PC-9 (cell line): ENCODE measurements at regions not wholly inside any gene's neighbourhood (a gene's known extent, or its start where the extent isn't known, plus 50 kb on each side); places are given as distances from the start of the nearest gene placed in this dataset.
"Not testable (repeated sequence)": the region's sequence is repeated elsewhere in the genome, so short reads cannot be mapped to it uniquely, and the experiment has no call there.

Source experiments
- BruUV-seq: library from RNA; stranded (reverse); fragments of 400-500 nt; replicated peaks from 2 replicates; lab custom pipeline; 2021; lab: Mats Ljungman, UMichigan
- CTCF ChIA-PET: fragments of 300-600 bp; sonication (Branson Sonifier 250); formaldehyde crosslinking; loops from one replicate; lab custom pipeline; 2022; ENCODE audit warnings: antibody characterized with exemption; lab: Charles Lee
- POLR2A ChIA-PET: fragments of 300-600 bp; sonication (Branson Sonifier 250); formaldehyde crosslinking; loops from one replicate; lab custom pipeline; 2022; ENCODE audit warnings: antibody characterized with exemption; ENCODE audit not compliant: unreplicated experiment; lab: Charles Lee
- DNase-seq, 2 experiments: peaks; one replicate each; pipeline versions ENCODE4 v3.0.0 to v3.0.0-alpha.2; 2015 to 2022; ENCODE audit warnings: mixed read lengths in 1 of 2
- H2AFZ ChIP-seq: fragments of 200-600 bp; sonication (generic); 2 replicates; pipeline ENCODE4 v1.8.1; 2017; ENCODE audit warnings: antibody characterized with exemption
- H3F3A ChIP-seq: fragments of 200-600 bp; sonication (generic); 2 replicates; pipeline ENCODE4 v1.8.1; 2017; ENCODE audit warnings: antibody characterized with exemption, mild to moderate bottlenecking, low read depth; ENCODE audit not compliant: insufficient read depth
- H3K27ac ChIP-seq: fragments of 200-600 bp; sonication (generic); 2 replicates; pipeline ENCODE4 v1.6.1; 2016; ENCODE audit warnings: mixed run types
- H3K27me3 ChIP-seq: fragments of 200-600 bp; sonication (generic); 2 replicates; pipeline ENCODE4 v1.6.1; 2016; ENCODE audit warnings: low read depth, mixed run types; ENCODE audit not compliant: insufficient read depth
- H3K36me3 ChIP-seq: fragments of 200-600 bp; sonication (generic); 2 replicates; pipeline ENCODE4 v1.6.1; 2016; ENCODE audit warnings: low read depth, mixed run types
- H3K4me1 ChIP-seq: fragments of 200-600 bp; sonication (generic); replicated peaks from 2 replicates; pipeline ENCODE4 v1.6.1; 2016; ENCODE audit warnings: mixed run types; ENCODE audit not compliant: insufficient read depth
- H3K4me2 ChIP-seq: fragments of 200-600 bp; sonication (generic); 2 replicates; pipeline ENCODE4 v1.6.1; 2017; ENCODE audit warnings: mixed run types
- H3K4me3 ChIP-seq: fragments of 200-600 bp; sonication (generic); 2 replicates; pipeline ENCODE4 v1.6.1; 2016; ENCODE audit warnings: mixed run types
- H3K79me2 ChIP-seq: fragments of 200-600 bp; sonication (generic); 2 replicates; pipeline ENCODE4 v1.6.1; 2017; ENCODE audit warnings: low read depth, mixed run types
- H3K9me2 ChIP-seq: fragments of 200-600 bp; sonication (generic); 2 replicates; pipeline ENCODE4 v1.8.1; 2017; ENCODE audit warnings: mild to moderate bottlenecking; ENCODE audit not compliant: insufficient read depth
- H3K9me3 ChIP-seq: fragments of 200-600 bp; sonication (generic); 2 replicates; pipeline ENCODE4 v1.8.1; 2016; ENCODE audit warnings: low read depth; ENCODE audit not compliant: insufficient read depth
- H4K20me1 ChIP-seq: fragments of 200-600 bp; sonication (generic); 2 replicates; pipeline ENCODE4 v1.8.1; 2017; ENCODE audit not compliant: insufficient read depth
- EZH2 ChIP-seq: fragments of 200-600 bp; sonication (generic); IDR thresholded peaks from 2 replicates; pipeline ENCODE4 v1.8.0; 2017; ENCODE audit warnings: antibody characterized with exemption, low read depth
- intact Hi-C: fragments of 100-400 bp; cut with micrococcal nuclease; formaldehyde crosslinking; loops from one replicate; pipeline ENCODE4 v1.10.0; 2022; ENCODE audit not compliant: unreplicated experiment
- TF ChIP-seq, protein P1 (sequence below): fragments of 200-600 bp; sonication (generic); conservative IDR thresholded peaks from 2 replicates; pipeline ENCODE4 v1.6.1; 2017; ENCODE audit warnings: mixed run types, antibody characterized with exemption, mild to moderate bottlenecking, moderate library complexity

DNA sequence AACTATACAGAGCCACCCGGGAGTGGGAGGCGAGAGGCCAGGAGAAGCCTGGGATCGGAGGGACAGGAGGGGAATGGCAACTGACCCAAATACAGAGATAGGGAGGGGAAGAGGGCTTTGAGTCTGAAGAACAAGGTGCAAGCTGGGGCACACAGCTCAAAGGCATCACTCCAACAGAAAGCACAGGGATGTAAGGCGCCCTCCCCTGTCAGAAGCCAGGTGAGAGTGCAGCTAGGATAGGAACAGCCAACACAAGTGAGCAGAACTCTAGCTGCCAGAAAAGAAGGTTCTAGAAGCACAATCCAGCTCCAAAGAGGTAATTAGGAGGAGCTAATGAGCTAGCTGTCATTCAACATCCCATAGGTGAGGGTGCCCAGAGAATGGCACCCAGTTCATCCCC lies 232.2 kb downstream of the DHX15 start:
- Histone ChIP-seq H3F3A (no peaks in the 10 kb centered on the region), H3K36me3 (no peaks in the 10 kb centered on the region), H4K20me1 (no peaks in the 10 kb centered on the region), H3K4me1 (no peaks in the 10 kb centered on the region), H3K9me2 (no peaks in the 10 kb centered on the region), H3K79me2 (no peaks in the 10 kb centered on the region), H2AFZ (no peak overlapping the region), H3K27ac (no peak overlapping the region), H3K9me3 (no peaks in the 10 kb centered on the region), H3K27me3 (peaks cover 17% of the 10 kb centered on the region), H3K4me3 (no peak overlapping the region), H3K4me2 (no peak overlapping the region)
- TF ChIP-seq EZH2 = no peak
- TF ChIP-seq, protein P1, sequence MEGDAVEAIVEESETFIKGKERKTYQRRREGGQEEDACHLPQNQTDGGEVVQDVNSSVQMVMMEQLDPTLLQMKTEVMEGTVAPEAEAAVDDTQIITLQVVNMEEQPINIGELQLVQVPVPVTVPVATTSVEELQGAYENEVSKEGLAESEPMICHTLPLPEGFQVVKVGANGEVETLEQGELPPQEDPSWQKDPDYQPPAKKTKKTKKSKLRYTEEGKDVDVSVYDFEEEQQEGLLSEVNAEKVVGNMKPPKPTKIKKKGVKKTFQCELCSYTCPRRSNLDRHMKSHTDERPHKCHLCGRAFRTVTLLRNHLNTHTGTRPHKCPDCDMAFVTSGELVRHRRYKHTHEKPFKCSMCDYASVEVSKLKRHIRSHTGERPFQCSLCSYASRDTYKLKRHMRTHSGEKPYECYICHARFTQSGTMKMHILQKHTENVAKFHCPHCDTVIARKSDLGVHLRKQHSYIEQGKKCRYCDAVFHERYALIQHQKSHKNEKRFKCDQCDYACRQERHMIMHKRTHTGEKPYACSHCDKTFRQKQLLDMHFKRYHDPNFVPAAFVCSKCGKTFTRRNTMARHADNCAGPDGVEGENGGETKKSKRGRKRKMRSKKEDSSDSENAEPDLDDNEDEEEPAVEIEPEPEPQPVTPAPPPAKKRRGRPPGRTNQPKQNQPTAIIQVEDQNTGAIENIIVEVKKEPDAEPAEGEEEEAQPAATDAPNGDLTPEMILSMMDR = no peak
- no TSS peak for BruUV-seq
- CTCF ChIA-PET = no interaction called here
- POLR2A ChIA-PET = no interaction called here
- intact Hi-C loops = no loop called here
- no peak for DNase-seq

DNA sequence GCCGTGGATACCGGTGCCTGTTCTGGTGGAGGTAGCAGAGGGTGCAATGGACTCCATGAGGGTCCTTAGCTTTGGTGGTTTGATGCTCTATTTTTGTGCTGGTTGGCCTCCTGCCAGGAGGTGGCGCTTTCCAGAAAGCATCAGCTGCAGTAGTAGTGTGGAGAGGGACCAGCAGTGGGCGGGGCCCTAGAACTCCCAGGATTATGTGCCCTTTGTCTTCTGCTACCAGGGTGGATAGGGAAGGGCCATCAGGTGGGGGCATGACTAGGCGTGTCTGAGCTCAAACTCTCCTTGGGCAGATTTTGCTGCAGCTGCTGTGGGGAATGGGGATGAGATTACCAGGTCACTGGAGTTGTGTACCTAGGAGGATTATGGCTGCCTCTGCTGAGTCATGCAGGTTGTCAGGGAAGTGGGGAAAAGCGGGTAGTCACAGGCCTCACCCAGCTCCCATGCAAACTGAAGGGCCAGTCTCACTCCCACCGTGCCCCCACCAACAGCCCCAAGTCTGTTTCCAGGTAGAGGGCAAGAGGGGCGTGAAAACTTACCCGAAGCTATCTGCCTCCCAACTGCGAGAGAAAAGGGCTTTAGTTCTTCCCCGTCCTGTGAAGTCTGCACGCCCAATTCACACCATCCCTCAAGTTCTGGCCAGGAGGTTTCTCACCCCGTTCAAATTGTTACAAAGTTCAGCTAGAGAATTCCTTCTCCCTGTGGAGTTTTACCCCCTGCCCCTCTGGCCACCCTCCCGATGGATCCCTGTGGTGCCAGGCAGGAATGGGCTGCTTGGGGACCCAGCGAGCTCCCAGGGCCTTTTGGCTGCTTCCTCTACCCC lies 235.0 kb downstream of the DHX15 start:
- intact Hi-C loops, H3K27ac ChIP-seq, H3K79me2 ChIP-seq, BruUV-seq, H4K20me1 ChIP-seq, DNase-seq, H3K4me3 ChIP-seq, H3K4me1 ChIP-seq, H3F3A ChIP-seq, H2AFZ ChIP-seq, H3K9me3 ChIP-seq, H3K4me2 ChIP-seq, H3K9me2 ChIP-seq, H3K36me3 ChIP-seq, CTCF ChIA-PET, POLR2A ChIA-PET: not testable (repeated sequence)
- peaks cover 15% of the 10 kb centered on the region for H3K27me3 ChIP-seq

DNA sequence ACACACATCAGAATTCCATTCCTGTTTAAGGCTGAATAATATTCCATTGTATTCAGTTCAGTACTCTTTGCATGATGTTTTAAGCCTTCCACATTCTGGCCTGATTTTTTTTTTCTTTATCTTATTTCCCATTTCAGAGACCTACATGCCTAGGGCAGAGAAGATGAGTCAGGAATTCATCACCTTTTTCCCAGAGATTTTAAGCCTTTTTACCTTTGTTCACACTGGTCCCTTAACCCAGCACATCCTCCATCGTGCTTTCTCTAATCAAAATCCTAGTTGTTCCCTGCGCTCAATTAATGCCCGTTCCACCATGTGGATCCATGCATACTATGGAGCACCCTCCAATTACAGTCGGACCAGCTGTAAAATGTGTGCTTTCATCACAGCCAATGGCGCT lies 245.1 kb downstream of the DHX15 start:
- ChIA-PET POLR2A (no interaction called here), CTCF (interaction anchor here (0.7 kb wide), 1 partner anchor 164 kb away, joined by 3 read pairs; no protein-coding TSS in a partner anchor)
- Histone ChIP-seq H2AFZ (no peak overlapping the region), H3F3A (no peaks in the 10 kb centered on the region), H3K27ac (no peak overlapping the region), H3K4me3 (no peak overlapping the region), H3K4me2 (no peak overlapping the region), H4K20me1 (no peaks in the 10 kb centered on the region), H3K4me1 (no peaks in the 10 kb centered on the region), H3K79me2 (no peaks in the 10 kb centered on the region), H3K36me3 (no peaks in the 10 kb centered on the region), H3K27me3 (peaks cover 37% of the 10 kb centered on the region), H3K9me3 (no peaks in the 10 kb centered on the region), H3K9me2 (no peaks in the 10 kb centered on the region)
- no peak for DNase-seq
- intact Hi-C loops = no loop called here
- TF ChIP-seq, protein P1 = no peak
- TF ChIP-seq EZH2 = no peak
- no TSS peak for BruUV-seq
